Inferior parietal cortex (tissue), 1 donor: ENCODE measurements at regions not wholly inside any gene's neighbourhood (a gene's known extent, or its start where the extent isn't known, plus 50 kb on each side); places are given as distances from the start of the nearest gene placed in this dataset.

Experiments used
- DNase-seq: peaks from one replicate; pipeline ENCODE4 v3.0.0-alpha.2; 2016; ENCODE audit errors: extremely low spot score

DNA sequence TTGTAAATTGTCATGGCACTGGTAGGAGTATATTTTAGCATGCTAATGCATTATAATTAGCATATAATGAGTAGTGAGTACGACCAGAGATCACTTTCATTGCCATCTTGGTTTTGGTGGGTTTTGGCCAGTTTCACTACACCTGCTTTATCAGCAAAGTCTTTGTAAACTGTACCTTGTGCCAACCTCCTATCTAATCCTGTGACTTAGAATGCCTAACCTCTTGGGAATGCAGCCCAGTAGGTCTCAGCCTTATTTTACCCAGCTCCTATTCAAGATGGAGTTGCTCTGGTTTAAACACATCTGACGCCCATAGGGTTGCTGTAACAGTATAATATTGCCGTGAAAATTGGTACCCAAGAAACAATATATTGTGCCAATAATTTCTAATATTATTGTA lies 159.4 kb downstream of the MAGEB5 start:
- DNase-seq = no peak

DNA sequence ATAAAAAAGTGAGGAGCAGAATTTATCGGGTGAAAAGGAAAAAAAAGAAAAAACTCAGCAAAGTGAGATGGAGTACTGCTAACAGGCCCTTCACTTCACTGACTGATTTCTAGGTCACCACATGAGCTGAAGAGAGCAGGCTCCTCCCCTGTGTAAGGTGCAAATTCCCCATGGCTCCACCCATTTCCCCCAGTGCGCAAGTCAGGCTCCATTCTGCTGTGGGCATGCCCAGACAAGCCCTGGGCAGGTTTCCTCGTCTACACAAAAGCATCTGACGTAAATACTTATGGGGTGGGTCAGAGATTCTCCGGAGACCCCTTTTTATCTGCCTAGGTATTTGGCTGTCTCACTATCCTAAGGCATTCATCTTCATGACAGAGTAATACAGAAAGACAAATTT lies 157.9 kb downstream of the MAGEB5 start:
- DNase-seq = no peak

DNA sequence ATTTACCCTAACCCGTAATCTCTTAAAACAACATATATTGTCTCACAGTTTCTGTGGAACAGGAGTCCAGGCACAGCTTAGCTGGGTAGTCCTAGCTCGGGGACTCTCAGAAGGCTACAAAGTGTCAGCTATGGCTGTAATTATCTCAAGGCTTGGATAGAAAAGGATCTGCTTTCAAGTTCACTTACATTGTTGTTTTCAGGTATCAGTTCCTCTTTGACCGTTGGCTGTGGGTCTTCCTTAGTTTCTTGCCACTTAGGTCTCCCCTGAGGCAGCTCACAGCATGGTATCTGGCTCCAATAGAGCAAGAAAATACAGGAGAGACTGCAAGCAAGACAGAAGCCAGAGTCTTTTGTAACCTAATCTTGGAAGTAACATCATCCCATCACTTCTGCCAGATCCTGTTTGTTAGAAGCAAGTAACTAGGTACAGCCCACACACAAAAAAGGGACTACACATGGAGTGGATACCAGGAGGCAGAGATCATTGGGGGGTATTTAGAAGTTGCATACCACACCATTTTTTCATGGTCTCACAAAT lies 137.0 kb downstream of the MAGEB5 start:
- DNase-seq = no peak

DNA sequence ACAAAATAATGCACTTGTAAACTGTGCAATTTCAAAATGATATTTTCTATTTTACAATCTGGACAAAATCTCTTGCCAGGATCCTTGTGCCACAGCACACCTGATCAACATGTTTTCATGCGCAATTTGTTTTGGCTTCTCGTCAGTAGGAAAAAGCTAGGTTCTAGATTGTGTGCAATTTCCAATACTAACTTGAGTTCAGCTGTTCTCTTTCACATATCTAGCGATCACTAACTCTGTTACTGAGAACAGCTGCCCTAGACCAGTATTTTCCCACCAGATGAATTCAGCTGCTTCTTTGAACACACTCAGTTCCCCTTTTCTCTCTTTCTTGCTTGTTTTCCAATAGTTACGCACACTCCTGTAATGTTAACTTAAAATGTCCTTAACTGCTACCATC lies 131.2 kb downstream of the MAGEB5 start:
- no peak for DNase-seq

DNA sequence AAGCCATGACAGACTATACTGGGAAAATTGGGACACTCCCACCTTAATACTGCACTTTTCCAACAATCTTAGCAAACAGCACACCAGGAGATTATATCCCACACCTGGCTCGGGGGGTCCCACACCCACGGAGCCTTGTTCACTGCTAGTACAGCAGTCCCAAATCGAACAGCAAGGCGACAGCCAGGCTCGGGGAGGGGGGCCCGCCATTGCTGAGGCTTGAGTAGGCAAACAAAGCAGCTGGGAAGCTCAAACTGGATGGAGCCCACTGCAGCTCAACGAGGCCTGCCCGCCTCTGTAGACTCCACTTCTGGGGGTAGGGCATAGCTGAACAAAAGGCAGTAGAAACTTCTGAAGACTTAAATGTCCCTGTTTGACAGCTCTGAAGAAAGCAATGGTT lies 118.3 kb downstream of the MAGEB5 start:
- DNase-seq = no peak

DNA sequence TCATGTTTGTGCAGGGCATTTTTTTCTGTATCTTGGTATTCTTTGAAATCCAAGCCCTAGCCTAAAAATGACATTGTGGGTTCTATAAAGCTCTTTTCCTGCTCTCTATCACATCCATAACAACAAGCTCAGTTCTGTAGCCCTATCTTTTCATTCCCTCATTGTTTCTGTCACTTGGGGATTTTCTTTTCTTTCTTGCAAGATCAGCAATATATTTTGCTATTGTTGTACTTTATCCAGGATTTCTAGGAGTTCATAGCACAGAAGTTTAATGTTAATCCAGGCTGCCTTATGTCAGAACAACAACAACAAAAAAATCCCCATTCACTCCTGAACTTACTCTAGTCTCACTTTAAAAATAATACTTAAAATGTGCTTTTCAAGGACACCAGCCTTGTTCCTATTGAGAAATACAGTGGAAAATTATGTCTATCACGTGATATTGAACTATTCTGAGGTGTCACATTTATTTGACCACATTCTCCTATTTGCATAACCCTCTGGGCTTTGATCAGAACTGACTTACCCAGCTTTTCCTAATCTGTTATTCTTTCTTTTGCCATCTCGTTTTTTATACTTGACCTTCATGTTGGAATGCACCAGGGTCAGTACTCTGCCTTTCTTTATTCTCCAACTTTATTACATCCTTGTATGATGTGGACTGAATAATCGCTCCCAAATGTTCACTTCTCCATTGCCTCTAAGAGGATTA lies 112.8 kb downstream of the MAGEB5 start:
- DNase-seq = no peak

DNA sequence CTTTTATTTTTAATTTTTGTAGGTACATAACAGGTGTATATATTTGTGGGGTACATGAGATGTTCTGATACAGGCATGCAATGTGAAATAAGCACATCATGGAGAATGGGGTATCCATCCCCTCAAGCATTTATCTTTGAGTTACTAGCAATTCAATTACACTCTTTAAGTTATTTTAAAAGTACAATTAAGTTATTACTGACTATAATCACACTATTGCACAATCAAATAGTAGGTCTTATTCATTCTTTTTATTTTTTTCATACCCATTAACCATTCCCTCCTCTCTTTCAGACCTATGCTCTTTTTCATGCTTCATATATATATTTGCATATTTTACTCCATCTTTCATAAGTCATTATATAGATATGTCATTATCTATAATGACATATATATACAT lies 93.3 kb downstream of the MAGEB5 start:
- DNase-seq = no peak

DNA sequence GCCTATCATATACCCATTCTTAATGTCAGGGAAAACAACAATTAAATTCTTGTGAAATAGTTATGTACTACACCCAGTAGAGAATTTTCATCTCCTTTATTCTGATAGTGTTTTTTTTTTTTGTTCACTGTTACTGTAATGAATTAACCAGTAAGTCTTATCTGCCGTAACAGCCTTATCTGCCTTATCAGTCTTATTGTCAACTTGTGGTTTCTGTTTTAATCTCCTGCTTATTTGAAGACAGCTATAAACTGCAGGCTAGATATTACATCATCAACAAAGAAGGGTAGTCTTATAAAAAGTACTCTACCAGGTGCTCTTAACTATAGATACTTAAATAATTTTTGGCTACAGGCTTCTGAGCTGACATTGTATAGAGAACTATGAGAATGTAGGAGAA lies 79.5 kb downstream of the MAGEB5 start:
- no peak for DNase-seq

DNA sequence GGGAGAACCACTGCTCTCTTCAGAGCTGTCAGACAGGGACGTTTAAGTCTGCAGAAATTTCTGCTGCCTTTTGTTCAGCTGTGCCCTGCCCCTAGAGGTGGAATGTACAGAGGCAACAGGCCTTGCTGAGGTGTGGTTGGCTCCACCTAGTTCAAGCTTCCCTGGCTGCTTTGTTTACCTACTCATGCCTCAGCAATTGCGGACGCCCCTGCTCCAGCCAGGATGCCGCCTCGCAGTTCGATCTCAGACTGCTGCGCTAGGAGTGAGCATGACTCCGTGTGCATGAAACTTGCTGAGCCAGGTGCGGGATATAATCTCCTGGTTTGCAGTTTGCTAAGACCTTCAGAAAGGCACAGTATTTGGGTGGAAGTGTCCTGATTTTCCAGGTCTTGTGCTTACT lies 70.9 kb downstream of the MAGEB5 start:
- no peak for DNase-seq
